22Rv1 (cell line): ENCODE measurements at regions not wholly inside any gene's neighbourhood (a gene's known extent, or its start where the extent isn't known, plus 50 kb on each side); places are given as distances from the start of the nearest gene placed in this dataset.

ENCODE experiments used
- ZFX ChIP-seq: fragments of 450-650 bp; IDR thresholded peaks from 2 replicates; pipeline ENCODE4 v1.6.1; 2017; ENCODE audit warnings: antibody characterized with exemption, borderline replicate concordance
- TF ChIP-seq, protein P1 (sequence below): fragments of 450-650 bp; IDR thresholded peaks from 2 replicates; pipeline ENCODE4 v1.5.1; 2017; ENCODE audit warnings: mild to moderate bottlenecking

DNA sequence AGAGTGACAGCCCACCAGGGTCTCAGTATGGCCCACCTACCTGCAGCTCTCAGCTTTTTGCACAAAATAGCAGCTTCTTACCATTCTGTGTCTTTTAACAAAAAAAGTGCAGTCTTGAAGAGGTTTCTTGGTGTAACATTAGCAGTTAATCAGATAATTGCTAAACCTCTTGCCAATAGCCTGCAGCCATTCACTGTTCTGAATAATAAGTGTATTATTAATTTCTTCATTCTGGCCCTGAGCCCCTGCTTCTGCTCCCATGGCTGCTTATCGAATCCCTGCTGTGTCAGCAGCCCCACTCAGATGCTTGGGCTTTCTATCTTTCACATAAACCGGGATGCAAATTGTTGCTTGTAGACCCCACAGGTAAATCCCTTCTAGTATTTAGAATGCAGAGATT is 485.9 kb downstream of the CAAP1 start:
- TF ChIP-seq, protein P1, sequence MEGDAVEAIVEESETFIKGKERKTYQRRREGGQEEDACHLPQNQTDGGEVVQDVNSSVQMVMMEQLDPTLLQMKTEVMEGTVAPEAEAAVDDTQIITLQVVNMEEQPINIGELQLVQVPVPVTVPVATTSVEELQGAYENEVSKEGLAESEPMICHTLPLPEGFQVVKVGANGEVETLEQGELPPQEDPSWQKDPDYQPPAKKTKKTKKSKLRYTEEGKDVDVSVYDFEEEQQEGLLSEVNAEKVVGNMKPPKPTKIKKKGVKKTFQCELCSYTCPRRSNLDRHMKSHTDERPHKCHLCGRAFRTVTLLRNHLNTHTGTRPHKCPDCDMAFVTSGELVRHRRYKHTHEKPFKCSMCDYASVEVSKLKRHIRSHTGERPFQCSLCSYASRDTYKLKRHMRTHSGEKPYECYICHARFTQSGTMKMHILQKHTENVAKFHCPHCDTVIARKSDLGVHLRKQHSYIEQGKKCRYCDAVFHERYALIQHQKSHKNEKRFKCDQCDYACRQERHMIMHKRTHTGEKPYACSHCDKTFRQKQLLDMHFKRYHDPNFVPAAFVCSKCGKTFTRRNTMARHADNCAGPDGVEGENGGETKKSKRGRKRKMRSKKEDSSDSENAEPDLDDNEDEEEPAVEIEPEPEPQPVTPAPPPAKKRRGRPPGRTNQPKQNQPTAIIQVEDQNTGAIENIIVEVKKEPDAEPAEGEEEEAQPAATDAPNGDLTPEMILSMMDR: no peak
- no peak for TF ChIP-seq ZFX
